Naive thymus-derived CD4-positive, alpha-beta T cell (primary cell): ENCODE measurements at regions not wholly inside any gene's neighbourhood (a gene's known extent, or its start where the extent isn't known, plus 50 kb on each side); places are given as distances from the start of the nearest gene placed in this dataset.

Experiments
- ATAC-seq: fragments of 150-1000 bp; cut with Tn5 transposase; 2 replicates; pipeline ENCODE4 v1.10.0; 2021; ENCODE audit warnings: mild to moderate bottlenecking, moderate library complexity
- CTCF ChIA-PET: fragments of 350-600 bp; sonication (Branson Sonifier 250); formaldehyde crosslinking; loops from one replicate; lab custom pipeline; 2021; ENCODE audit warnings: antibody characterized with exemption; lab: Charles Lee
- POLR2A ChIA-PET: fragments of 350-600 bp; sonication (Branson Sonifier 250); formaldehyde crosslinking; loops from one replicate; lab custom pipeline; 2021; ENCODE audit warnings: antibody characterized with exemption, inconsistent platforms; lab: Charles Lee
- DNase-seq, 9 donors: peaks; one replicate each; pipeline versions ENCODE4 v3.0.0 to v3.0.0-alpha.2; 2020 to 2022; ENCODE audit warnings: mixed read lengths in 1 of 9
- H3K27ac ChIP-seq: one replicate; pipeline ENCODE4 v1.7.0; 2013; ENCODE audit warnings: mild to moderate bottlenecking, low read depth, low read length, moderate library complexity
- H3K27me3 ChIP-seq, 2 donors: one replicate each; pipeline ENCODE4 v1.7.0; 2013; ENCODE audit warnings: low read length in 2 of 2, mild to moderate bottlenecking in 2 of 2, moderate library complexity in 2 of 2; ENCODE audit not compliant: control insufficient read depth in 2 of 2, insufficient read depth in 2 of 2
- H3K36me3 ChIP-seq, 3 experiments: 1 replicate in 2 of 3; 2 replicates in 1 of 3; pipeline ENCODE4 v1.7.0; 2013; ENCODE audit warnings: low read length in 3 of 3, mild to moderate bottlenecking in 3 of 3, moderate library complexity in 1 of 3; ENCODE audit not compliant: insufficient read depth in 3 of 3, control insufficient read depth in 2 of 3
- H3K4me1 ChIP-seq, 2 donors: one replicate each; pipeline ENCODE4 v1.7.0; 2013; ENCODE audit warnings: low read length in 2 of 2, mild to moderate bottlenecking in 2 of 2, moderate library complexity in 1 of 2; ENCODE audit not compliant: control insufficient read depth in 2 of 2, insufficient read depth in 2 of 2
- H3K4me3 ChIP-seq: 2 replicates; pipeline ENCODE4 v1.7.0; 2013; ENCODE audit warnings: mild to moderate bottlenecking, low read length
- H3K9me3 ChIP-seq, 3 experiments: 1 replicate in 2 of 3; 2 replicates in 1 of 3; pipeline ENCODE4 v1.7.0; 2013; ENCODE audit warnings: low read length in 3 of 3; ENCODE audit not compliant: control insufficient read depth in 2 of 3
- H3K27ac Mint-ChIP-seq, 9 donors: one replicate each; pipeline ENCODE4 v1.8.0; 2020 to 2022; ENCODE audit warnings: mixed read lengths in 9 of 9, mild to moderate bottlenecking in 8 of 9, moderate library complexity in 5 of 9, inconsistent platforms in 2 of 9
- H3K27me3 Mint-ChIP-seq, 5 donors: one replicate each; pipeline ENCODE4 v1.8.0; 2021 to 2022; ENCODE audit warnings: mixed read lengths in 5 of 5, mild to moderate bottlenecking in 1 of 5
- H3K36me3 Mint-ChIP-seq, 5 donors: one replicate each; pipeline ENCODE4 v1.8.0; 2020 to 2022; ENCODE audit warnings: mixed read lengths in 5 of 5, mild to moderate bottlenecking in 3 of 5, inconsistent platforms in 1 of 5
- H3K4me1 Mint-ChIP-seq, 7 donors: one replicate each; pipeline ENCODE4 v1.8.0; 2020 to 2022; ENCODE audit warnings: mixed read lengths in 7 of 7, mild to moderate bottlenecking in 3 of 7, inconsistent platforms in 1 of 7
- H3K4me3 Mint-ChIP-seq, 10 donors: one replicate each; pipeline ENCODE4 v1.8.0; 2020 to 2022; ENCODE audit warnings: mild to moderate bottlenecking in 10 of 10, mixed read lengths in 10 of 10, moderate library complexity in 6 of 10, inconsistent platforms in 2 of 10
- H3K9me3 Mint-ChIP-seq, 11 donors: one replicate each; pipeline ENCODE4 v1.8.0; 2020 to 2022; ENCODE audit warnings: mixed read lengths in 11 of 11, mild to moderate bottlenecking in 4 of 11, inconsistent platforms in 1 of 11, moderate library complexity in 1 of 11
- intact Hi-C, 2 donors: fragments of 100-400 bp; cut with micrococcal nuclease; formaldehyde crosslinking; loops; one replicate each; pipeline ENCODE4 v1.15.1; 2023

DNA sequence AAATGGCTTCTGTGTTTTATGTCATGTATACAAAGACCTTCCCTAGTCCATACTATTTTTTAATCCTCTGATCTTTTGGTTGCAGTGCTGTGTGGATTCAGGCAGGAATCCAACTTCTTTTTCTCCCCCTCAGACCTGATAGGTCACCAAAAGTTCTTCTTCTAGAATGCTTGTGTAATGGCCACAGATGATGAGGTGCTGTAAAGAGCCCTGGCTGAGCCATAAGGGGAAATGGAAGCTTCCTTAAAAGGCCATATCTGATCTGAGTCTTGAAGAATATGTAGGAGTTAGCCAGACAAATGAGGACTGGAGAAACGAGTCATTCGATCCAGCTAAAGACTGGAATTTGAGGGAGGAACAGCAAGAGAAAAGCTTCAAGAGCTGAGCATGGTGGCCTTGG is 353.9 kb downstream of the PCNX1 start:
- Histone ChIP-seq H3K27me3 (no peaks in the 10 kb centered on the region), H3K4me1 (no peaks in the 10 kb centered on the region), H3K27ac (no peak overlapping the region), H3K4me3 (no peak overlapping the region), H3K36me3 (no peaks in the 10 kb centered on the region), H3K9me3 (peaks cover 0 to 4% (median 0%) of the 10 kb centered on the region in 3 experiments)
- peaks cover 0 to 40% (median 19%) of the 10 kb centered on the region in 5 donors for H3K36me3 Mint-ChIP-seq
- peaks cover 0 to 6% (median 0%) of the 10 kb centered on the region in 5 donors for H3K27me3 Mint-ChIP-seq
- no peak overlapping the region for H3K4me3 Mint-ChIP-seq
- intact Hi-C loops, result no loop called here
- DNase-seq, result no peak
- no peak overlapping the region for H3K27ac Mint-ChIP-seq
- peaks cover 14 to 62% (median 37%) of the 10 kb centered on the region in 11 donors for H3K9me3 Mint-ChIP-seq
- H3K4me1 Mint-ChIP-seq, result peaks cover 0 to 4% (median 0%) of the 10 kb centered on the region in 7 donors
- no peak for ATAC-seq
- ChIA-PET POLR2A (no interaction called here), CTCF (no interaction called here)

DNA sequence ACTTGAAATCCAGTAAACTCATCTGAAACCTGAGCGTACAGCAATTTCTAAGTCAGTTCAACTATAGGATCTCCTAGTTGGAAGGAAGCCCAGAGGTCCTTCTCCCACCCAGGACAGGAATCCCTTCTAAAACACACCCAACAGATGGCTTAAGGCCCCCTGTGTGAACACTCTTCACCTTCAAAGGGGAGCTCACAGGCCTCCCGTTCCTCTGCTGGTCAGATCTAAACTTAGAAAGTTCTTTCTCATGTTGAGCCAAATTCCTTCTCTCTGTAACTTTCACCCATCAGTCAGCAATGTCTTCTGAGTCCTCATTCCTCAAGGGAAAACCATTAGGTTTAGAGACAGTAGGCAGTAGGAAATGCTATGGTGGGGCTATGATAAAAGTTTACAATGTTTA is 355.2 kb downstream of the PCNX1 start:
- Histone ChIP-seq H3K27me3 (no peaks in the 10 kb centered on the region), H3K36me3 (no peaks in the 10 kb centered on the region), H3K4me1 (no peaks in the 10 kb centered on the region), H3K4me3 (no peak overlapping the region), H3K27ac (no peak overlapping the region), H3K9me3 (peaks cover 0 to 4% (median 0%) of the 10 kb centered on the region in 3 experiments)
- Mint-ChIP-seq H3K4me3 (no peak overlapping the region), H3K27ac (no peak overlapping the region), H3K36me3 (peaks cover 0 to 30% (median 18%) of the 10 kb centered on the region in 5 donors), H3K27me3 (peaks cover 0 to 6% (median 0%) of the 10 kb centered on the region in 5 donors), H3K9me3 (peaks cover 10 to 52% (median 30%) of the 10 kb centered on the region in 11 donors), H3K4me1 (peaks cover 0 to 12% (median 6%) of the 10 kb centered on the region in 7 donors)
- ChIA-PET POLR2A (interaction anchor here (0.7 kb wide), 1 partner anchor 31 kb away, joined by 3 read pairs; no protein-coding TSS in a partner anchor), CTCF (interaction anchor here (0.7 kb wide), 1 partner anchor 10 kb away, joined by 3 read pairs; no protein-coding TSS in a partner anchor)
- no peak for ATAC-seq
- intact Hi-C loops, result no loop called here
- DNase-seq, result no peak

DNA sequence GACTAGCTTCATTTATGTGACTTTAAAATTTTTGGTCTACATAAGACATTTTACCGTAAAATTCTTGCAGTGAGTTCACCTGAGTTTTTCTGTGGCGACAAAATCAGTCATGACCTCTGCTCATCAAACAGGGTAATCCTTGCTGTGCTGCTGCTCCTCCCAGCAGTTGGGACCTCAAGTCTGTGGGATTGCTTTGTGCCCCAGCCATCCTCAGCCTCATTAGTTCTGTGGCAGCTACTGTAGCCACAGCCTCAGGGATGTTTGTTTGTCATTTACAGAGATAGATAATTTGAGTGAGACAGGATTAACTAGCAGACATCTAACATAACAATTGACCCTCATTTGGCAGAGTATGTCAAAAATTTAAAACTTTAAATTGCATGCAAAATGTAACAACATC is 357.0 kb downstream of the PCNX1 start:
- Histone ChIP-seq H3K27ac (no peak overlapping the region), H3K27me3 (no peaks in the 10 kb centered on the region), H3K9me3 (no peaks in the 10 kb centered on the region), H3K4me3 (no peak overlapping the region), H3K4me1 (no peaks in the 10 kb centered on the region), H3K36me3 (no peaks in the 10 kb centered on the region)
- Mint-ChIP-seq H3K36me3 (peaks cover 0 to 26% (median 15%) of the 10 kb centered on the region in 5 donors), H3K27me3 (peaks cover 0 to 6% (median 0%) of the 10 kb centered on the region in 5 donors), H3K27ac (no peak overlapping the region), H3K4me1 (peaks cover 4 to 23% (median 13%) of the 10 kb centered on the region in 7 donors), H3K4me3 (no peak overlapping the region), H3K9me3 (peaks cover 7 to 41% (median 25%) of the 10 kb centered on the region in 11 donors)
- intact Hi-C loops, result no loop called here
- ATAC-seq (no peak), DNase-seq (no peak)
- ChIA-PET CTCF (no interaction called here), POLR2A (no interaction called here)

DNA sequence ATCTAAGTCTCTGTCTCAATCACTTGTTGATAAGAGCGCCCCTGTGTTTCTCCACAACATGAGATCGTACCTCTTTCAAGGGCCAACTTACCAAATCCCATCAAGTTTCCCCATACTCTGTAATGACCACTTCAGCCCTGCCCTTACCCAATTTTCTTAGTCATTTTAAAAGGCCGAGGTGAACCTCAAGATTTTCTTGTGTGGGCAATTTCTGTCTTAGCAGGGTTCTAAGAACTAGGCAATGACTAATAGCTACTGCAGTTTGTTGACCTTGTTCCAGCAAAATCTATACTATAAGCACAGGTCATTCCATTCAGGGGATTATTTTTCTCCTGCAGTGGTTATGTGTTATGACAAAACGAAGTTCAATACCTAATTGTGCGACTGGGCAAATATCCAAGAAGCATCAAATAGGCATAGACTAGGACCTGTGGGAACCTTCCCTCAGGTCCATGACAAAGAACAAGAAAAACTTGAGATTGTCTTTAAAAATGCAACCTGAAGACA is 359.8 kb downstream of the PCNX1 start:
- H3K4me3 ChIP-seq, result peak overlapping the region; percentile 47
- Mint-ChIP-seq H3K36me3 (peaks cover 0 to 33% (median 17%) of the 10 kb centered on the region in 5 donors), H3K9me3 (peaks cover 4 to 35% (median 17%) of the 10 kb centered on the region in 11 donors), H3K27ac (peak overlapping the region in 3 of 9 donors; percentile 7 to 75 (median 42)), H3K4me1 (peaks cover 5 to 31% (median 13%) of the 10 kb centered on the region in 7 donors), H3K4me3 (peak overlapping the region in 9 of 10 donors; percentile 28 to 85 (median 73)), H3K27me3 (peaks cover 0 to 6% (median 1%) of the 10 kb centered on the region in 5 donors)
- ATAC-seq (peak; percentile 16), DNase-seq (peak in 1 of 9 donors; percentile 30)
- H3K9me3 ChIP-seq, result no peaks in the 10 kb centered on the region
- H3K27ac ChIP-seq, result no peak overlapping the region
- H3K4me1 ChIP-seq, result no peaks in the 10 kb centered on the region
- H3K36me3 ChIP-seq, result no peaks in the 10 kb centered on the region
- H3K27me3 ChIP-seq, result no peaks in the 10 kb centered on the region
- intact Hi-C loops, result no loop called here
- ChIA-PET POLR2A (no interaction called here), CTCF (no interaction called here)

DNA sequence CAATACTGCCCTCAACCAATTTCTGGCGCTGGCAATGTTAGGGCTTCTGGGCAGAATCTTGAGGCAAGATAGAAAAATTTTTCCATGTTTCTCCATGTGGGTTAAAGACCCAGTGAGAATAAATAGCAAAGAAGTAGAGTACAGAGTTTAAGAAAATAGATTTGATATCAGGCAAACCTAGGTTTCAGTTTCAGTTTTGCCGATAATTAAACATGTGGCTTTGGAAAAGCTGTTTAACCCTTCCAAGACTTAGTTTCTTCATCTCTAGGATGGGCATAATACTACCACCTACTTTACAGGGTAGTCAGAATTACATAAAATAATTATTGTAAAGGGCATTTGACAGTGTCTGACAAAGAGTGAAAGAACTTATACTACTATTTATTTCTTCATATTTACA is 360.4 kb downstream of the PCNX1 start:
- Histone ChIP-seq H3K36me3 (no peaks in the 10 kb centered on the region), H3K27me3 (no peaks in the 10 kb centered on the region), H3K4me3 (peak overlapping the region; percentile 47), H3K9me3 (no peaks in the 10 kb centered on the region), H3K27ac (no peak overlapping the region), H3K4me1 (no peaks in the 10 kb centered on the region)
- Mint-ChIP-seq H3K27ac (peak overlapping the region in 5 of 9 donors; percentile 3 to 78 (median 42)), H3K27me3 (peaks cover 0 to 6% (median 6%) of the 10 kb centered on the region in 5 donors), H3K36me3 (peaks cover 0 to 32% (median 17%) of the 10 kb centered on the region in 5 donors), H3K4me3 (peak overlapping the region in 9 of 10 donors; percentile 28 to 85 (median 73)), H3K9me3 (peaks cover 2 to 35% (median 17%) of the 10 kb centered on the region in 11 donors), H3K4me1 (peaks cover 6 to 31% (median 13%) of the 10 kb centered on the region in 7 donors)
- DNase-seq (no peak), ATAC-seq (no peak)
- intact Hi-C loops, result no loop called here
- ChIA-PET CTCF (no interaction called here), POLR2A (no interaction called here)

DNA sequence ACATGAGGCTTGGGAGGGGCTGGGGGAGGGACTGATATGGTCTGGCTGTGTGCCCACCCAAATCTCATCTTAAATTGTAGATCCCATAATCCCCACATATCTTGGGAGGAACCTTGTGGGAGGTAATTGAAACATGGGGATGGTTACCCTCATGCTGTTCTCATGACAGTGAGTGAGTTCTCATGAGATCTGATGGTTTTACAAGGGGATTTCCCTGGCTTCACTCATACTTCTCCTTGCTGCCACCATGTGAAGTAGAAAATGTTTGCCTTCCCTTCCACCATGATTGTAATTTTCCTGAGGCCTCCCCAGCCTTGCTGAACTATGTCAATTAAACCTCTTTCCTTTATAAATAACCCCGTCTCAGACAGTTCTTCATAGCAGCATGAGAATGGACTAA is 362.9 kb downstream of the PCNX1 start:
- CTCF ChIA-PET, result no interaction called here
- Mint-ChIP-seq H3K36me3 (peaks cover 0 to 30% (median 14%) of the 10 kb centered on the region in 5 donors), H3K9me3 (peaks cover 0 to 32% (median 14%) of the 10 kb centered on the region in 11 donors), H3K4me1 (peaks cover 6 to 31% (median 13%) of the 10 kb centered on the region in 7 donors), H3K27me3 (peaks cover 0 to 6% (median 2%) of the 10 kb centered on the region in 5 donors), H3K27ac (no peak overlapping the region), H3K4me3 (no peak overlapping the region)
- Histone ChIP-seq H3K36me3 (no peaks in the 10 kb centered on the region), H3K27me3 (no peaks in the 10 kb centered on the region), H3K27ac (no peak overlapping the region), H3K4me1 (no peaks in the 10 kb centered on the region), H3K9me3 (no peaks in the 10 kb centered on the region), H3K4me3 (no peak overlapping the region)
- intact Hi-C loops, result no loop called here
- DNase-seq (no peak), ATAC-seq (no peak)
- POLR2A ChIA-PET, result no interaction called here
